HG02642 (cell line): ENCODE measurements at regions not wholly inside any gene's neighbourhood (a gene's known extent, or its start where the extent isn't known, plus 50 kb on each side); places are given as distances from the start of the nearest gene placed in this dataset.

ENCODE experiments used
- ATAC-seq: cut with Tn5 transposase; IDR thresholded peaks from one replicate; pipeline ENCODE4 v1.9.1; 2021; ENCODE audit warnings: mild to moderate bottlenecking; ENCODE audit not compliant: unreplicated experiment, poor library complexity

GRCh38 chr3:36244728-36245127 is 135.6 kb upstream of the STAC start:
- ATAC-seq: no peak

GRCh38 chr3:36248374-36248773 is 131.9 kb upstream of the STAC start:
- ATAC-seq: no peak

GRCh38 chr3:36250191-36250590 is 130.1 kb upstream of the STAC start:
- no peak for ATAC-seq

- no peak for ATAC-seq
Measured at GRCh38 chr3:36257158-36257852, 123.0 kb upstream of the STAC start.

- no peak for ATAC-seq
Measured at GRCh38 chr3:36258421-36258820, 121.9 kb upstream of the STAC start.

GRCh38 chr3:36259580-36259979 is 120.7 kb upstream of the STAC start:
- no peak for ATAC-seq

DNA sequence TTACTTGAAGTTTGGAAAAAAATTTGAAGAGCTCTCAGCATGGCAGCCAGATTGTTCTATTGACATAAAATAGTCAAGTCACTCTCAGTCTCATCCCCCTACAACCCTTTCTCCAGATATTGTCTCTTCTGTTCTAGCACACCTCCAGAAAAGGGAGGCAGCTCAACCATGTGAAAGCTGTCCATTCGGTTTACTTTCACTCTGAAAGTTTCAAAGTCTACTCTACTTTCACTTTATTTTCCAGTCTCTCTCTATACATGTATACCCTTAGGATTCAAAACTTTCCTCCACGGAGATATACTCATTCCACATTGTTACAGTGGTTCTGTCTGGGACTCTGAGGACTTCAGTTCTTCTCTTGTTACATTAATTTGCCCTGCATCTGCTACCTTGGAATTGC is 111.0 kb upstream of the STAC start:
- ATAC-seq: no peak

DNA sequence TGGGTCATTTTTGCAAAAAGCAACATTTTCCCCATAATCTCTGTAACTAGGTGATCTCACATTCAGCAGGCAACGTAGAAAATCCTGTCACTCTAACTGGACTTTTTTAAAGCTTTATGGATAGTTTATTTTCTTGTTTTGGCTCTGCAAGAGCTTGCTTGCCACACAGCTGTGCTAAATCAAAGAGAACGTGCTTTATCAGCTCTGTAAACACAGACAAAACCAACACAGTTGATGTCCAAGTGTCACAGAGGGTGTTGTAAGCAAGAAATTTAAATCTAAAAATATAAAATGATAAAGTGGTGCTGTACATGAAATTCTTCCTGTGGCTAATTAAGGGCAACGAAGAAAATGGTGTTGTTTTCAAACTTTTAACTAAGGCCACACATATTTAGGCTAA is 97.5 kb upstream of the STAC start:
- ATAC-seq: no peak

DNA sequence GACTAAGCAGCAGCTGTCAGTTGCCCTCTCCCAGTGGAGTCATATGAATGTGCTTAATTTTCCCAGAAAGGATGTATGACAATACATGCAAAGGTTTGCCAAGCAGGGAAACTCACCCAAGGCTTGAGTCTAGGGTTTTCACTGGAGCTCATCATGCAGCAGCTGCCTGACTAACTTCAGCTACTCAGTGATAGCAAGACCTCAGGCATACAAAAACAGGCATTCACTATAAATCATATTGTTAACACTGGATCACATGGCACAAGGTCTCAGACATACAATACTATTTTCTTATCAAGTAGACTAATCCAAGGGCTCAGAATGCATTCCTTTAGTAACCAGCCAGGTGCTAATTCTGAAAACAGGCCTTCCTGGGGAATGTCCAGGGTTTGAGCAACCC is 85.0 kb upstream of the STAC start:
- ATAC-seq: no peak

DNA sequence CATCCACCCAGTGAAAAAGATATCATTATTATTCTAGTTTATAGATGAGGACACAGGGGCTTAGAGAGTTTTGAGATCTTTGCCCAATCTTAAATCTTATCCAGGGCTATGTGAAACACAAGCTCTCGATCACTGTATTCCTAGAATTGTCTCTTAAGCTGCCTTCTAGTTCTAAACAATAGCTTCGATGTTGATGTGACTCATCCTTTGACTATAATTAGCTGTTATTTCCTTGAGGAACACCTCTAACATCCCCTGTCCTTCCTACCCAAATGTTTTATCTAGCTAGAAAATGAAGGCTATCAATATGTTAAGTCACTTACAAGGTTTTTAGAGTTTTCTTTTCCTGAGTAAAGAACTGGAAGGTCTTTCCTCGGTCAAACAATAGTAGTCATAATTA is 83.1 kb upstream of the STAC start:
- no peak for ATAC-seq

- ATAC-seq: no peak
Measured at GRCh38 chr3:36298188-36298587, 82.1 kb upstream of the STAC start.

DNA sequence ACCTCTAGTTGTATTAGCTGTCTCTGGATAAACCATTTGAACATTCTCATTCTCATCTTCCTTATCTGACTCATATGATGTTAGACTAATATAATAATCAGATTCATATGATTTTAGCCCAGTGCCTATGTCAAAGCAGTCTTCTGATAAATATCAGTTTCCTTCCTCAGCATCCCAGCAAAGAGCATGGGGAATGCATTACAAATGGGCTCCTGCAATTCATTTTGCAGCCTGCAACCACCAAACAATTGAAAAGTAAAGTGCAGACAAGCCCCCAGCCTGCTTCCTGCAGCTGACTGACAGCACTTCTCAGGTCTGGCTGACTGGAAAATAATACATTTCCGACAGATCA is 78.2 kb upstream of the STAC start:
- no peak for ATAC-seq

GRCh38 chr3:36302626-36303025 is 77.7 kb upstream of the STAC start:
- ATAC-seq: no peak

GRCh38 chr3:36303286-36303685 is 77.0 kb upstream of the STAC start:
- ATAC-seq: no peak

- ATAC-seq: no peak
Measured at GRCh38 chr3:36305929-36306520, 74.3 kb upstream of the STAC start.

DNA sequence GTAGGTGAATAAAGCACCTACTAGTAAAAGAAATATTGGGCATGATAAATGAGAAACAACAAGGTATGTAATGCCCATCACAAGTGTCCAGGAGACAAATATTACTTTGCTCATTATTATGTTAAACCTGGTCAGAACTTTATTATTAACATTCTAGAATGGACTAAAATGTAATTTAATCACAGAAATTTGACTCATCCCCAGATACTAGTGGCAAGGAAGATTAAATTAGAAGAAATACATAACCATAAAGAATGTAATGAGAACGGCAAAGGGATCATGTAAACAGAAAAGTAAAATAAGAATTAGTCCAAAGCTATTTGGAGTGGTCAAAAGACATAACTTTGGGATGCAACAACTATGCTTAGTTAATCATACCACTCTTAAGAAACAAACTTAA is 71.2 kb upstream of the STAC start:
- no peak for ATAC-seq

DNA sequence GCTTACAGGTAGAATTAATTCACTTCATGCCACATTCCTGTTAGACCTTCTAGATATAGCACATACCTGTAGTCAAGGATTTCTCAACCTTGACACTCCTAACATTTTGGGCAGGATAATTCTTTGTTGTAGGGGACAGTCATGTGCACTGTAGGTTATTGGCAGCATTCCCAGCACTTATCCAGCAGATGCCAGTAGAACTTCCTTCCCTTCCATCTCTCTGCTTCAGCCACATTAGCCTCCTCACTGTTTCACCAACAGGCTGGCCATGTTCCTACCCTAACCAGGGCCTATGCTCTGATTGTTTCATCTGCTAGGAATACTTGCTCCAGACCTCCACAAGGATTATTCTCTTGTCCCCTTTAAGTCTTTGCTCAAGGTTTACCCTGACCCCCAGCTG is 68.0 kb upstream of the STAC start:
- no peak for ATAC-seq

DNA sequence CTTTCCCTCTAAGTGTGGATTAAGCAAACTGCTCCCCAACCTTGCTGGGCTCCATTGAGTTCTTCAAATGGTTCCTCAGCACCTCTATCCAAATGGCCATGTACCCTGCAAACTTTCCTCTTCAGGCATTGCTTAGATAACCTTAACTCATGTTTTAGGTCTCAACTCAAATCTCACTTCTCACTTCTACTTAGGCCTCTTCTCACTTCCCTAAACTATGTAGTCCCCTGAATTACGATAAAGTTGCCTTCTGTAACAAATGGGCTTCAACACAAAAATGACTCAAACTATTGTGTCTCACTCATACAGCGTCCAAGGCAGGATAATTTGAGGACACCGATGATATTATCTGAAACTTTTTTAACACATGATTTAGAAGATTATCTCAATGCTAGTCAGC is 62.4 kb upstream of the STAC start:
- ATAC-seq: peak; percentile 65

DNA sequence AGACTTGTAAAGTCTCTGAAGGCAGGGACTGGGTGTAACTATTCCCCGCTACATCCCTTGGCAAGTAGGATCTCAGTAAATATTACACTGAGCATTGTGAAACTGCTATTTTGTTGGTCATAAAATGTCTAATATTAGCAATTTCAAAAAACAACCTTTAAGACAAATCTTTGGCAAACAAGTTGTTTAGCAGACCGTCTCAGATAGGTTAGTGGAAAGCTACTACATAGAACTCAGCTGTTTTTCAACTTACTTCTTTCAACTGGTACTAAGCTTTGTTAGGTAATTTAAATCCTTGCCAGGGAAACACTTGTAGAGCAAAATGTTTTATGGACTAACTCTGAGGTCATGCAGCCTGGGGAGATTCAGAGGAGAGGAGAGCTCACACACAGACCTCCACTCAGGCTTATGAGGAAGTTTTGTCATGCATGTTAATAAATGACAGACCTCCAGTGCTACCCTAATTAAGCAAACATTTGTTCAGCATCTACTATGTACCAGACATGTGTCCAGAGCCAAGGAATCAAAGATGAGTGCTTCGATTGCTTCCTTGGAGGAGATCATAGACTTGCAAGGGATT is 61.6 kb upstream of the STAC start:
- ATAC-seq: no peak

- ATAC-seq: no peak
Measured at GRCh38 chr3:36319680-36320079, 60.6 kb upstream of the STAC start.
